HG02970 (cell line): ENCODE measurements at regions not wholly inside any gene's neighbourhood (a gene's known extent, or its start where the extent isn't known, plus 50 kb on each side); places are given as distances from the start of the nearest gene placed in this dataset.

Source experiments
- ATAC-seq: cut with Tn5 transposase; IDR thresholded peaks from one replicate; pipeline ENCODE4 v1.9.1; 2021; ENCODE audit warnings: mild to moderate bottlenecking, moderate library complexity, moderate number of reproducible peaks; ENCODE audit not compliant: unreplicated experiment, low FRiP score

DNA sequence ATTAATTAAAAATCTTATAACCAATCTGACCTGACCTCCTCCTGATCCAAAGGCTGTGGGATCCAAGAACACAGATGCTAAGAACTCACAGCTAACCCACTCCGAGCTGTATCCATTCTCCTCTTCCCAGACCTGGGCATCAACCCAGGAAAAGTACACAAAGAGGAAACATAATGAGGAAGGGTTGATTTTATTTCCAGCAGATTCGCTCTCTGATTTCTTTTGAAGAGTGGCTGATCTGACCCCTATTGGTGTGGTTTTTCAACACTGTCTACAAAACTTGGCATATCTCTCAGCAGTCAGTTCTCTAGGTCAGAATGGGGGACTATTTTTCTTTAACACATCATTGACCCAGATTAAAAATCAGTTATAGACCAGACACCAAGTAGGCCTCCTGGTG lies 201.9 kb upstream of the UBASH3B start:
- no peak for ATAC-seq

DNA sequence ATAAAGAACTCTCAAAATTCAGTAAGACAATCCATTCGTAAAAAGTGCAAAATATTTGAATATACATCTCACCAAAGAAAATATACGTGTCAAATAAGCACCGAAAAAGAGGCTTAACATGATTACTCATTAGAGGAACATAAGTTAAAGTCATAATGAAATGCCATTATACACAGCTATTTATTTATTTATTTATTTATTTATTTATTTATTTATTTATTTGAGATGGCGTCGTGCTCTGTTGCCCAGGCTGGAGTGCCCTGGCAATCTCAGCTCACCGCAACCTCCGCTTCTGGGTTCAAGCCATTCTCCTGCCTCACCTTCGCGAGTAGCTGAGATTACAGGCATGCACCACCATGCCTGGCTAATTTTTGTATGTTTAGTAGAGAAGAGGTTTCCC lies 203.6 kb upstream of the UBASH3B start:
- no peak for ATAC-seq

DNA sequence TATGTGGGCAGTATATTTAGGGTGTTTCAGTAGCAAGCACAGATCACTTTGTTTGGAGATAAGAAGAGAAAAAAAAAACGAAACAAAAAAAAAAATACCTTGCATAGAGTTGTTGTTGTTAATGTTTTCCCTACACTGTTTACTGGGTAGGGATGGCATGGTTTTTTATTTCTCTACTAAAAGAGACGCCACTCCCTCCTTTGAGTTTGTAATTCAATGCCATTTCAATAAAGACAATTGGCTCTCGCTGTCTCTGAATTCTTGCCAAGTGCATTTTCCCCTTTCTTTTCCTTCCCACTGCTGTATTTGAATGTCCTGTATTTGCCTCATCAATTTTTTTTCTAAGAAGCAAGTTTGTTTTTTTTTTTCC lies 213.9 kb upstream of the UBASH3B start:
- no peak for ATAC-seq

DNA sequence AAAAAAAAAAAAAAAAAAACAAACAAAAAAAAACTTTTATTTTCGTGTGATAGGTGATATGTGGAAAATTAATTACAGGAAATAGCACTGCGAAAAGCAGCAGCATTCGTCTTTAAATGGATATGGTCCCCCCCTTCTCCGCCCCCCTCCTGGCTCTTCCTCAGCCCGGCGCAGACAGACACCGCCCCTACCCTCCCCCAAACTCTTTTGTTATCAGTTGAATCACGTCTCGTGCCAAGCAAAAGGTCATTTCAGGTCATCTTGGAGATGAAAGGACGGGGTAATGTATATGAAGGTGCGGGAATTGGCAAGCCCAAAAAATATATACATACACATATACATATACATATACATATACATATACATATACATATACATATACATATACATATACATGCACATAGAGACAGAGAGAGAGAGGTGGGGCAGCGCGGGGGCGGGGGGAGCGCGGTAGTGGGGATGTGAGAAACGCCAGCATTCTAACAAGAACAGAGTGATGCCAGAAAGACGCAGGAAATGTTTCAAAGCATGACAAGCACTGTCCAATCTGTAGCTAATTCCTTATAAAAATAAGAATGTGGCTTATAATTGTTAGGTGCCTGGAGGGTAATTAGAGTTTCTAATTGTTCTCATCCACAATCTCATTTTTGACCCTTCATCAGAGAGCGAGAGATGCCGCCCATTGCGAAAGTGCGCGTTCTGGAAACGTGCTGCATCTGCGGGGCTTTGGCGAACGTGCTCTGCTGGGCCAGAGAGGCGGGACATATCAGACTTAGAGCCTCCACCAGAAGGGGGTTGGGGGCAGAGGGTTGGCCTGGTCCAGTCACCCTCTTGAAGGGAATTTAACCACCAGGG lies 214.5 kb upstream of the UBASH3B start:
- ATAC-seq = no peak

DNA sequence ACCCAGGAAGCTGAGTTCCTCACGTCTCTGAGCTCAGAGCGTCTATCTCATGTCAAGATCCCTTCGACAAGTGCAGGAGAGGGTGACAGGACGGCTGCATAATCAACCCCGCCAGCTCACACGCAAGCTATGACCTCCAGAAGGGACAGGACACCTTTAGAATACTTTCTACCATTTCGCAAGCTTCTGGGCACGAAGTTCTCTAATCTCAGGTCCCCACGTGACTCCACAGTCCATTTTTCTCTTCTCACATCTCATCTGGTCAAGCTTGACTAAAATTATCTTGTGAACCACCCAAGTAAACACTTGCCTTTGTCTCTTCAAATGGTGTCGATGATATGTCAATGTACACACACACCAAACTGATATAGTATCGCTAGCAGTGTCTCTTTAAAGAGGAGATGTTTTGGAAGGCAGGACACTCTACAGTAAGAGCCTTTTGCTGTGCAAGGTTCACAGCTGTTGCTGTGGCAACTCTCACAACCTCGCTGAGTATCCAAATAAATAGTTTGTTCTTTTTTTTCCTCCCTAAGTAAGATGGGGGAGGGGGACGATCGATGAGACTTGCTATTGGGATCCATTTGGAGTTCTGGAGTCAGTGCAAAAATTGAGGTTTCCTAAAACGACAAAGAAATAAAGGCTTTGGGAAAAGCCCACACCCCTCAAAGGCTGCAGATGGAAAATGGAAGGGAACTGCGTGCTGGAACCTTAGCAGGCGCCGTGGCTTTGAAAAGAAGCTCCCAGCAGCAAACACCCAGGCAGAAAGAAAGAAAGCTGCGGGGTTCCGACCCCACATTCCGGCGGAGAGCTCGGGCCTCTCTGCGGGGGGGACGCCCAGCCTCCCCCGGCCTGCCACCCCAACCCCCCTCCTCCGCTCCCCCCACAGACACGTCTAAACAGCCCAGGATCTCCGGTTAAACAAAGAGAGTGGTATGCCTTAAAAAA lies 215.4 kb upstream of the UBASH3B start:
- ATAC-seq = no peak

DNA sequence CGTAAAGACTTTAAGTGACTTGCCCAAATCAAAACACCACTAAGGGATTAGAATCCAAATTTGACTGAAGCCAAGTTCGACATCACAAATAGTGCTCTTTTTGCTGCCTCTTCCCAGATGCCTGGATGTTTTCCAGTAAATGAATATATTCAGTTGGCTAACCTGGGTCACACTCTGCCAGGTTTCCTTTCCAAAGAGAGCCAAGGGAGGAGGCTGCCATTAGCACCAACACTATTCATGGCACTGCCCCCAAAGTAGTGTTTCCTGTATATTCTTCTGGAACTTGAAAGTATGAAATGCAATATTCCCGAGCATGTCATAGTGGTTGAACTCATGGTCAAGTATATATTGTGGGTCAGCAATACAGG lies 219.3 kb upstream of the UBASH3B start:
- no peak for ATAC-seq

DNA sequence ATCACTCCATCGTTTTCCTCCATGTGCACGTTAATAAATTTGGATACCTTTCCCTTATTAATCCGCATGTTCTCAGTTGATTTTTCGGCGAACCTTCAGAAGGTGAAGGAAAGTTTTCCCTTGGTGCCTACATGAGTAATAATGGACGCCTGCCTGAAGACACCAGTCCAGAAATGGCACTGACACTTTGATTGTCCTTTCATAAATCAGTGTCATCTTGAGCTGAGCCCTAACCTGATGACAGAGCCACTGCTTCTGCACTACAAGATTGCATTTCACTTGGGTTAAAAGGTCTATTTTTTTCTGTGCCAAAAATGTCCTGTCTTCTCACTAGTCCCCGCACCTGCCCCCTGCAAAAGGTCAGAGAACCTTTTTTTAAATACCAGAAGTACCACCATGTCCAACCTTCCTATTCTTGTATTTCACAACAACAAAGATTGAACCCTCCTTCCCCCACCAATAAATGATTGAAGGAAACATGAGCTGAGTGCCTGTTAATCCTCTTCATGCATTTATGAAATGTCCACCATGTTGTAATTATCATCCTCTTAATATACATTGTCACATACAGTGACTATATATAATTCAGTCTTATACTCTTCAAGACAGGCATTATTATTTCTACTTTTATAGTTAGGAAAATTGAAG lies 219.9 kb upstream of the UBASH3B start:
- ATAC-seq = no peak

DNA sequence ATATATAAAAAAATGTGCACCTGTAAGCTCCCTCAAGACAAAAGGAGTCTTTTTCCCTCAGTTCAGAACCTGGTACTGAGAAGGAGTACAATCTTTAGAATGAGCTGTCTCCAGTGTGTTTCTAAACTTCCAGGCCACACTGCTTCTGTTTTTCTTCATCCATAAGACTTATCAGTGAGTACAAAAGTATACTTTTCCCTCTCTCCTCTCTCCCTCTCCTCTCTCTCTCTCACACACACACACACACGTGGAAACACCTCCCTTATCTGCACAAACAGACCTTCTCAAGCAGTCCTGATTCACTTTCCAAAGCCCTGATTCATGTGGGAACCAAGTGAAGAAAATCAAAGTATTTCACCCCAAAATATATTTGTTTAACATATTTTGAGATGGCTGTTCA lies 220.7 kb upstream of the UBASH3B start:
- no peak for ATAC-seq

DNA sequence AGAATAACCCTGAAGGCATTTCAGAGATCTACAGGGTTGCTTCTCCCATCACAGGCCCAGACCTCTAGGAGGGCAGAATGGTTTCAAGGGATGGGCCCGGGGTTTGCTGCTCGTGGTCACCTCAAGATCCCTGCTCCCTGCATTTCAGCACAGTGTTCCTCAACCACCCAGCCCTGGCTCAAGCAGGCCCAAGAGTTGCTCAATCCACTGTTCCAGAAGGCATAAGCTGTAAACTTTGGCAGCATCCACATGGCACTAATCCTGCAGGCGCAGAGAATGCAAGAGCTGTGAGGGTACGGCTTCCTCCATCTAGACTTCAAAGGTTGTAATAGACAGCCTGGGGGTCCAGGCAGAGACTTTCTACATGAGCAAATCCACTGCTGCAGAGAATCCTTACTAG lies 225.0 kb upstream of the UBASH3B start:
- no peak for ATAC-seq

DNA sequence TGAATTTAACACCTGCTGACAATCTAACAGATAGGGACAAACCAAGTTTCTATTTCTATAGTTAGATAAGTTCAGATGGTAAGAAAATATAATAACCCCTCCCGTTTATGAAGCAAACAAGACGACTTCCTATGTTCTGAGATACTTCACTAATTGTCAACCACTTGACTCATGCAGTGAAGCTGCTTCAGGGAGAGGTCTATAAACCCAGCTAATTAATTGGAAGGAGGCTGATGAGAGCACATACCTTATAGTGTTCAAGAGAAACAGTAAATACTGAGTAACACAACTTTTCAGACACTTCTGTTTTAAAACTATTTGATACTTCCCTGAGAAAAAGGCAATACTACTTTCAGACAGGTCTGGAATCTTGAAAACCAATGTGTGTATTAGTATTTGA lies 229.4 kb upstream of the UBASH3B start:
- ATAC-seq = no peak

DNA sequence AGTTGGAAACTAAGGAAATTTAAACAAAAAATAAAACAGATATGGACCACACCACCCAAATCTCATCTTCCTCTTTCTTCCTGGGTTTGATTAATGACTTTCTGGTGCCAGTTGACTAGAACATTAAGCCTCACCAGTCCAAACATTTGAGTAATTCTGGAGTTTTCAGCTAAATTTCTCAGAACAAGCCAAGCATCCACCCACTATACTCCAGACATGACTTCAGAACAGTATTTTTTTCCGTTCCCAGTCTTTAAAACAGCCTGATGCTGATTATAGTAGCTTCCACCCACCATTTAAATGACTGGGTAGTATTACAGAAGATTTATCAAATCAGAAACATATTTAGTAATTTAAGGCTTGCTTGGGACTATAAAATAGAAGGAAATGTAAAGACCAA lies 230.9 kb upstream of the UBASH3B start:
- ATAC-seq = no peak

DNA sequence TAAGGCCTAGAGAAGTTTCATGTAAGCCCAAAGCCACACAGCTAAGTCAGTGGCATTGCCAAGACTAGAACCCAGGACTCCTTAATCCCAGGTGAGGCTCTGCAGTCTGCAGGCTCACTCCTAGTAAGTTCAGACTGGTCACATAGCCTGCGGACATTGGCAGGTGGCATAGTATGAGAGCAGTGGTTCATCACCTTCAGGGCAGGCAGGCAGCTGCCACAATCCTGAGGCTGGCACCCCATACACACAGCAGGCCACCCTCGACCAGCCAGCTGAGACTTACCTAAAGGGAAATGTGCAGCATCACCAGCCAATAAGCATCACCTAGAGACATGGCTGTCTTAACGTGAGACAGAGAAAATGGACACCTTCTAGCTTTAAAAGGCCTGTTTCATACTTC lies 231.6 kb upstream of the UBASH3B start:
- ATAC-seq = no peak

DNA sequence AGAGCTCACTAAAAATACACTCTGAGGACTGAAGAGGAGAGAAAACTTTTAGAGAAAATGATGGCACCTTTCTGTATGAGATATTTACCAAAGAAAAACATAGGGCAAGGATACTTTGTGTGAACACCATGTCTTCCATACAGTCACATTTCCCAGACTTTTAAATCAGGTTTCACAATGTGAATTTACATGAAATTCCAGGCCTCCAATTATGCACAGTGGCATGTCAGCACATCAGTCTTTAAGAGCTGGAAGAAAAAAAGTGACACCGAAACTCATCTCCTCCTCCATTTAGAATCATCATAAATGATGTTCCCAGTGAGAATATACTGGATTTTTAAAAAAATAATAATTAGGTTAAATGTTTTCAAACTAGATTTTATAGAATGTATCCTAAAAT lies 232.2 kb upstream of the UBASH3B start:
- no peak for ATAC-seq

DNA sequence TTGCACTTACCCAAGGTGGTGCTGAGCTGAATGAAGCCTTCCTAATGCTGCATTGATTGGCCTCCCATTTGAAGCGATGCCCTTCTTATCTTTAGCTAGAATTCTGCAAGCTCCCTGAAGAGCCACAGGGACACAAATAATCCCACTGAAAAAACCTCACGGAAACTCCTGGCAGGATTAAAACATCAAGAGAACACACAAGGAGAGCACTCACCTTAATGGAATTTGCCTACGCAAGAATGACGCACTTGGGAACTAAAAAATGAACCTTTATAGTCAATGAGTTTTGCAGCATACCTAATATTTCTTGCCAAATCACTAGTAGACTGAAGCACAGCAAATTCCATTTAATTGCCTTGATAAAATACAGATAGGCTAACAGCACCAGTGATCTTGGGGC lies 232.8 kb upstream of the UBASH3B start:
- ATAC-seq = no peak

DNA sequence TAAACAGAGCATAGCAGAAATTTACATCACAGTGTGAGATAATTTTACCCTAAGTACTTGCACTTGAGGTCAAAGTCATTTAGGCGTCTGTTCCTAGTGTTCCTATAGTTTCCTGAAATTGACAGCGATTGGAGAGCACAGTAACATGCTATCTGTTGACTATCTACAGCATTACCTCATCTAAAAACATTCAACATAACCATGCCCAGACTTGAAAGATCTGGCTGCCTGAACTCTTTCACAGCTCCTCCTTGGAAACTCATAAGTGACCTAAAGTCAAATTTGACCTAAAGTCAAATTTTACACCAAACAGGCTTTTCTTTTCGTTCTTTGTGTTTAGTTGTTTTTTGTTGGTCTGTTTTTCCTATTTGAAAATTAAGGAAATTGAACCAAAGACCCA lies 233.8 kb upstream of the UBASH3B start:
- ATAC-seq = no peak

DNA sequence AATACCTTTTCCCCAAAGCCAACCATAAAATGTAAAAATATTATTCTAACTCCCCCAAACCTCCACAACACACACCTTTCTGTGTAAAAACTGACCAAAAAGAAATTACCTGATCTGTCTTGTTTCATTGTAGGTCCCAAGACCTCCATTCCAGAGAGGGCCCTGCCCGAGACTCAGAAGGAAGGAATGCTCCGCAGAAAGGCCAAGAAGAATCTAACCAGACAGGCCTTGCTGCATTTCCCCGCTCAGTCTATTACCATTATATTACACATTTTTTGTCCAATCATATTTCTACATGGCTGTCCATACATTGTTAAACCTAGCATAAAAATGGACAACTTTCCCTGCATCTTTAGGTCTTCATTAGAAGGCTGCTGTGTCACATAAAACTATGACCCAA lies 237.5 kb upstream of the UBASH3B start:
- no peak for ATAC-seq

DNA sequence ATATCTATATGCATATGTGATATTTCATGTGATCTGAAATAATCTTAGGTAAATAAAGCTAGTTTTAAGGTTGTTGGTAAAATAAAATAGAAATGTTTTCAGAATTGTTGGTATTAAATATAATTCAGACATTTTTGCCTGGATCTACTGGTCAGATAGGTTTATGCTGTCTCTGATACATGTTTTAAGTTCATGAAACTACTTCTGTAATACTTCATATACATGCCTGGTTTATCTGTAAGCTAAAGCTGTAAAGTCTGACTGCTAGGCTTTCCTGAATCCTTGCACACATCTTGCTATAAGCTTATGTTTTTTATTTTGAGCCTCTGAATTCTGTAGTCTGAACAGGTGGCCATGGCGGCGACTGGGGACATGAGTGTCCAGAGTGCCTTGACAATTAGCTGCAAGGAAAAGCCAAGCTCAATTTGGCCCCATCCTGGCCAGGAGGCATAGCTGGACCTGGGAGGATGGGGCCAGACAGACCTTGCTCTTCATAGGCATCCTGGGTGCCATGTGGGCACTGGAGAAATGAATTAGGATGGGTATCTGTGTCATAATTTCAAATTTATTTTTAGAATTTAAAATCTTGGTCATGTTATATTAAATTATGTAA lies 241.0 kb upstream of the UBASH3B start:
- no peak for ATAC-seq

DNA sequence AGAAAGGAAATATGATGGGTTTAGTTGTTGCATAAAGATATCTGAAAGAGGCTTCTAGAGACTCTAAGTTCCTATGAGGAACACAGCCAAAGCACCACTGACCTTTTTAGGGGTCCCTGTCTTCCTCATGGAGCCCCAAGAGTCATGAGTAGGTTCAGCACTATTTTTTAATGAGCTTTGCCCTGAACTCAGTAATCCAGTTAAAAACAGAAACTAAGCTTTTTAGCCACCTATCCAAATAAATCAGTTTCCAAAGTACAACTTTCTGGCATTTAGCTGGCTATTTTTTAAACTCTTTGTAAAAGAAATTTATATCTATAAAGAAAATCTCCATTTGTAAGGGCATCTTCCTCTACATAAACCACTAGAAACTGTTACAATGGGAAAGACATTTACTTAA lies 241.8 kb upstream of the UBASH3B start:
- no peak for ATAC-seq

DNA sequence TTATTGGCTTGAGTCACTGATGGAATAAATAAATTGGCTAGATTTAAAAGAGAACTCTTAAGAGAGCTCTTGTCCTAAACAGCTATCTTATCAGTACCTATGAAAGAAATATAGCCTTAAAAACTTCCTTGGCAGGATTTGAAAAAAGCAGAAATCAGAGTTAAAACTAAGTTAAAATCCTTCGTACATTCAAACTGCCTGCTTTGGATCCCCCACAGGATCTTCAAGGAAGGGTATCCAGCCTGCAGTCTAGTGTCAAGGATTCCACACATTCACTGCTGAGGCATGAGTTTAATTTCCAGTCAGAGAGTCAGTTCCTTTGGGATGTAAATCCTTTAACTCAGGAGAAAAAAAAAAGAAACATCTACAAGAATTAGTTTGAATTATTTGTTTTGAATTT lies 242.9 kb upstream of the UBASH3B start:
- ATAC-seq = no peak

DNA sequence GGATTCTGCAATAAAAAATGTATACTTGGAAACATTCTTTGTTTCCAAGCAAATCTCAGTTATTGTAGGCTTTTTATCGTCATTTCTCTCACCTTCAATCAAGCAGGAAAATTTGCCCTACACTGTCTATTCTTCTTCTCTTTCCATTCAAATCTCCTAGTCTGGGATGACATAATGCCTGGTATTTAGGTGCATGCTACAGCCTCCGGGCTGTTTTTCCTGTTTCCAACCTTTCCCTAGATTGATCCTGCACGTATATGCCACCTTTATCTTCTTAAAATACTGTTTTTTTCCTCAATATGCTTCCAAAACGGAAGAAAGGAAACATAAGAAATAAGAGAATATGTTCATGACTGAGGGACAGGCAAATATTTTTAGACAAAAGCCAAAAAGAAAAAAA lies 249.1 kb upstream of the UBASH3B start:
- no peak for ATAC-seq
